Fibroblast of mammary gland (primary cell): ENCODE measurements at regions not wholly inside any gene's neighbourhood (a gene's known extent, or its start where the extent isn't known, plus 50 kb on each side); places are given as distances from the start of the nearest gene placed in this dataset.

ENCODE experiments used
- DNase-seq: peaks from one replicate; pipeline ENCODE4 v3.0.0-alpha.2; 2010; ENCODE audit warnings: low read depth
- H3K4me3 ChIP-seq: 2 replicates; pipeline ENCODE4 v1.5.1; 2011; ENCODE audit warnings: low read depth, mild to moderate bottlenecking, low read length, moderate library complexity; ENCODE audit not compliant: control insufficient read depth
- CTCF ChIP-seq: conservative IDR thresholded peaks from 2 replicates; pipeline ENCODE4 v1.5.1; 2011; ENCODE audit warnings: low read depth, low read length, inconsistent platforms; ENCODE audit not compliant: control insufficient read depth, insufficient read depth

- DNase-seq = no peak
- no peak for TF ChIP-seq CTCF
- H3K4me3 ChIP-seq = no peak overlapping the region
These were observed 218.1 kb downstream of the C12orf75 start for GRCh38 chr12:105548626-105549025.

GRCh38 chr12:105552056-105552455, 221.6 kb downstream of the C12orf75 start:
- TF ChIP-seq CTCF = no peak
- H3K4me3 ChIP-seq = no peak overlapping the region
- no peak for DNase-seq

GRCh38 chr12:105554223-105554678, 223.8 kb downstream of the C12orf75 start:
- no peak for TF ChIP-seq CTCF
- no peak for DNase-seq
- no peak overlapping the region for H3K4me3 ChIP-seq

- DNase-seq = no peak
- no peak overlapping the region for H3K4me3 ChIP-seq
- no peak for TF ChIP-seq CTCF
These were observed 224.4 kb downstream of the C12orf75 start for GRCh38 chr12:105554856-105555255.

- no peak for TF ChIP-seq CTCF
- no peak for DNase-seq
- H3K4me3 ChIP-seq = no peak overlapping the region
These were observed 225.2 kb downstream of the C12orf75 start for GRCh38 chr12:105555556-105556295.

- H3K4me3 ChIP-seq = no peak overlapping the region
- DNase-seq = no peak
- TF ChIP-seq CTCF = no peak
These were observed 228.8 kb downstream of the C12orf75 start for GRCh38 chr12:105559310-105559709.

GRCh38 chr12:105561546-105562198, 231.2 kb downstream of the C12orf75 start:
- peak; percentile 83 for DNase-seq
- peak overlapping the region; percentile 29 for H3K4me3 ChIP-seq
- TF ChIP-seq CTCF = no peak
